Nephron (organoid): ENCODE measurements at regions not wholly inside any gene's neighbourhood (a gene's known extent, or its start where the extent isn't known, plus 50 kb on each side); places are given as distances from the start of the nearest gene placed in this dataset.

ENCODE experiments used
- H3K27ac Mint-ChIP-seq, 3 experiments: 2 replicates each; pipeline ENCODE4 v1.8.0; 2020; ENCODE audit warnings: mixed read lengths in 3 of 3, mild to moderate bottlenecking in 2 of 3, moderate library complexity in 1 of 3
- H3K27me3 Mint-ChIP-seq: 2 replicates; pipeline ENCODE4 v1.8.0; 2021; ENCODE audit warnings: low read depth, mild to moderate bottlenecking, moderate library complexity, mixed read lengths
- H3K36me3 Mint-ChIP-seq: 2 replicates; pipeline ENCODE4 v1.8.0; 2020; ENCODE audit warnings: low read depth, mixed read lengths
- H3K4me1 Mint-ChIP-seq: 2 replicates; pipeline ENCODE4 v1.8.0; 2020; ENCODE audit warnings: mixed read lengths
- H3K4me3 Mint-ChIP-seq, 3 experiments: 2 replicates each; pipeline ENCODE4 v1.8.0; 2020; ENCODE audit warnings: mild to moderate bottlenecking in 3 of 3, mixed read lengths in 3 of 3, moderate library complexity in 2 of 3
- H3K9me3 Mint-ChIP-seq: 2 replicates; pipeline ENCODE4 v1.8.0; 2020; ENCODE audit warnings: mixed read lengths
- CTCF ChIP-seq, 3 experiments: fragments of 200-600 bp; sonication (generic); IDR thresholded peaks; one replicate each; pipeline ENCODE4 v1.5.0; 2021; ENCODE audit warnings: antibody characterized with exemption in 3 of 3; ENCODE audit not compliant: unreplicated experiment in 3 of 3

- H3K4me1 Mint-ChIP-seq, result peaks cover 11% of the 10 kb centered on the region
- no peak overlapping the region for H3K27ac Mint-ChIP-seq
- H3K9me3 Mint-ChIP-seq, result no peaks in the 10 kb centered on the region
- TF ChIP-seq CTCF (IDR thresholded peaks at IDR 0.05; ENCODE audit: unreplicated experiment in 3 of 3), result no peak
- H3K27me3 Mint-ChIP-seq, result peaks cover 5% of the 10 kb centered on the region
- no peak overlapping the region for H3K4me3 Mint-ChIP-seq
- H3K36me3 Mint-ChIP-seq, result no peaks in the 10 kb centered on the region
These were observed 213.0 kb downstream of the NECTIN3 start for GRCh38 chr3:111284503-111285183.

- H3K27me3 Mint-ChIP-seq, result peaks cover 5% of the 10 kb centered on the region
- no peaks in the 10 kb centered on the region for H3K36me3 Mint-ChIP-seq
- no peak overlapping the region for H3K4me3 Mint-ChIP-seq
- TF ChIP-seq CTCF (IDR thresholded peaks at IDR 0.05; ENCODE audit: unreplicated experiment in 3 of 3), result no peak
- H3K4me1 Mint-ChIP-seq, result peaks cover 11% of the 10 kb centered on the region
- H3K9me3 Mint-ChIP-seq, result peaks cover 2% of the 10 kb centered on the region
- H3K27ac Mint-ChIP-seq, result no peak overlapping the region
These were observed 213.5 kb downstream of the NECTIN3 start for GRCh38 chr3:111285184-111285538.

- H3K27me3 Mint-ChIP-seq, result peaks cover 5% of the 10 kb centered on the region
- no peaks in the 10 kb centered on the region for H3K36me3 Mint-ChIP-seq
- H3K4me1 Mint-ChIP-seq, result peaks cover 11% of the 10 kb centered on the region
- H3K9me3 Mint-ChIP-seq, result peaks cover 4% of the 10 kb centered on the region
- no peak overlapping the region for H3K4me3 Mint-ChIP-seq
- H3K27ac Mint-ChIP-seq, result no peak overlapping the region
- TF ChIP-seq CTCF (IDR thresholded peaks at IDR 0.05; ENCODE audit: unreplicated experiment in 3 of 3), result no peak
These were observed 214.1 kb downstream of the NECTIN3 start for GRCh38 chr3:111285694-111286093.

GRCh38 chr3:111286746-111287145 lies 215.1 kb downstream of the NECTIN3 start:
- no peak overlapping the region for H3K4me3 Mint-ChIP-seq
- H3K27me3 Mint-ChIP-seq, result peaks cover 5% of the 10 kb centered on the region
- H3K36me3 Mint-ChIP-seq, result no peaks in the 10 kb centered on the region
- peaks cover 4% of the 10 kb centered on the region for H3K9me3 Mint-ChIP-seq
- TF ChIP-seq CTCF (IDR thresholded peaks at IDR 0.05; ENCODE audit: unreplicated experiment in 3 of 3), result no peak
- H3K4me1 Mint-ChIP-seq, result peaks cover 11% of the 10 kb centered on the region
- H3K27ac Mint-ChIP-seq, result no peak overlapping the region

- Mint-ChIP-seq H3K9me3 (peaks cover 8% of the 10 kb centered on the region), H3K27ac (no peak overlapping the region), H3K4me1 (no peaks in the 10 kb centered on the region), H3K36me3 (no peaks in the 10 kb centered on the region), H3K27me3 (no peaks in the 10 kb centered on the region), H3K4me3 (no peak overlapping the region)
- TF ChIP-seq CTCF (IDR thresholded peaks at IDR 0.05; ENCODE audit: unreplicated experiment in 3 of 3), result no peak
These were observed 220.5 kb downstream of the NECTIN3 start for GRCh38 chr3:111292117-111292516.

GRCh38 chr3:111299192-111299615 lies 227.6 kb downstream of the NECTIN3 start:
- H3K4me3 Mint-ChIP-seq, result no peak overlapping the region
- H3K27me3 Mint-ChIP-seq, result no peaks in the 10 kb centered on the region
- TF ChIP-seq CTCF (IDR thresholded peaks at IDR 0.05; ENCODE audit: unreplicated experiment in 3 of 3), result no peak
- no peak overlapping the region for H3K27ac Mint-ChIP-seq
- no peaks in the 10 kb centered on the region for H3K4me1 Mint-ChIP-seq
- no peaks in the 10 kb centered on the region for H3K36me3 Mint-ChIP-seq
- peaks cover 2% of the 10 kb centered on the region for H3K9me3 Mint-ChIP-seq
